Lung microvascular endothelial cell (primary cell): ENCODE measurements at regions not wholly inside any gene's neighbourhood (a gene's known extent, or its start where the extent isn't known, plus 50 kb on each side); places are given as distances from the start of the nearest gene placed in this dataset.
"Not testable (repeated sequence)": the region's sequence is repeated elsewhere in the genome, so short reads cannot be mapped to it uniquely, and the experiment has no call there.

ENCODE experiments used
- DNase-seq, 2 donors: peaks; one replicate each; pipeline versions ENCODE4 v3.0.0 to v3.0.0-alpha.2; 2010; ENCODE audit warnings: low read depth in 2 of 2

DNA sequence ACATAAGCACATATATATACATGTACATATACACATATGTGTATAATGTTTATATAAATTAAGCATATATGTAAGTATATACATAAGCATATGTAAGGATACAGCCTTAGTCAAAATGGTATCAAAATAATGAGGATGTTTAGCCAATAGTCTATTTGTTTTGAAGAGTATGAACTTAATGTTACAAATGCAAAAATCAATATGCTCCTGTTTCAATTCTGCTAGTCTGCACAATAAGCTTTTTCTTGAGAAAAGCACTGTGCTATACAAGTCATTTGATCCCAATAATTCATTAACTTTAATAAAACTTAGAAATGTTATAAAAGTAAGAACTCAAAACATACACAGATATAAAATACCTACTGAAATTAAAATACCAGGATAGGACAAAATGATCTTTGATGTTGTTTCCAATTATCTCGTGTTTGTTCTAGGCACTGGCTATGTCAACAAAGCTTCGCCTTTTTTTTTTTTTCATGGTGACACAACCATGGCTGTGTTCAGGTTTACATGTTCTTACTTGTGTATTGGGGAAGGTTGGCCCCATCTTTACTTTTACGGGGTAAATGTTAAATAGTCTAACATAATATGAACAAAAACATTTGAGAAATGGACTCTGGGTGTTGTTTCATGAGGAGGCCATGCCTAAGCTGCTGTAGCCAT, 271.1 kb upstream of the CDH19 start:
- DNase-seq = no peak

GRCh38 chr18:66874375-66874774, 270.5 kb upstream of the CDH19 start:
- DNase-seq = no peak

DNA sequence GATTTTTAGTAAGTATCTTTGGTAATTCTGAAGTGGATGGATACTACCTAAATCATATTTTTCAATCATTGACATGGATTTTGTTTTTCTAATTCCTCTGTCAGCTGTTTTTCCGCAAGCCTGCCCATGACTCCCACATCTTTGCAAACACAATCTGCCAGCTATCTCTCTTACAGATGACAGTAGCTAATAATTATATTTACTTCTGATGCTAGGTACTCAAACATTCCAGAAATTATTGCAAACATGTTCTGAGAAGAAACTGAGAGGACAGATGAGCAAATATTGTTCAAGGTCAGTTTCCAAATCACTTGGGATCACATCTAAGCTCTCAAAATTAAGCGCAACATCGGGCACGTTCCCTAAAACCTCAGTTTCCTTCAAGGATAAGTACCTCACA, 270.0 kb upstream of the CDH19 start:
- DNase-seq = no peak

- DNase-seq = peak in 1 of 2 donors; percentile 39
Measured at GRCh38 chr18:66872277-66872676, 268.4 kb upstream of the CDH19 start.

DNA sequence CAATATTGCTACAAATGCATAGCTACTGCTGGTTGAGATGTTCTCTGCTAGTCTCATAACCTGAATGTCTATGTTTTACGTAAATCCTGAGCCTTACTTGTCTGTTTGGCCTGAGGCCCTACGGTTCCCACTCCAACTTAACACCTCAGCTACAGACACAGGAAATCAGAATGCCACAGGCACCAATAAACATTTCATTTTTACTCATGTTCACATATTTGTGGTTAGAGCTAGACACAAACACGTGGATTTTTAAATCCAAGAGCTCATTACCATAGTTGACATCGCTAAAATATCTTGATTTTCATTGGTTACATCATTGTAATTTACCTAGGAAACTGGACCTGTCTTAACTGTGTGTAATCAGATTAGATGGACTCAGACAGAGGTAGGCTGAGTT, 263.8 kb upstream of the CDH19 start:
- no peak for DNase-seq

- not testable (repeated sequence) for DNase-seq
Measured at GRCh38 chr18:66866427-66866940, 262.6 kb upstream of the CDH19 start.

GRCh38 chr18:66838340-66838987, 234.6 kb upstream of the CDH19 start:
- no peak for DNase-seq

GRCh38 chr18:66833646-66834045, 229.8 kb upstream of the CDH19 start:
- DNase-seq = no peak

DNA sequence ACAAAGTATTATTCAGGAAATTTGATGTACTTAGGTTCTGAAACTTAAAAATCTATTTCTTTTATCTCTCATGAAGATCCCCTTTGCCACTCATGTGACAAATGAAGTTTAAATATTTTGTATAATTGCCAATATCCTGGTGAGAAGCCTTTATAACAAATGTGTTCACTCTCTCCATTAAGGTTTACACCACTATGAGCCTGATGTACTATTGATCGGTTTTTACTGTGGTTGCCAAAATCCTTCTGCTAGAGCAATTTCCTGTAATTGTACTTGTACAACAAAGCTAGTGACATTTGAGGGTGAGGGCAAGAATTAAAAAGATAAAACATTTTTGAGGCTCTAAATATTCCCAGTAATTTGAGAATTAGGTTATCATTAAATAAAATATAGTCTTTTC, 222.3 kb upstream of the CDH19 start:
- peak in 1 of 2 donors; percentile 75 for DNase-seq

GRCh38 chr18:66825347-66825746, 221.5 kb upstream of the CDH19 start:
- no peak for DNase-seq

GRCh38 chr18:66819235-66819634, 215.3 kb upstream of the CDH19 start:
- DNase-seq = no peak

GRCh38 chr18:66813138-66813537, 209.2 kb upstream of the CDH19 start:
- DNase-seq = no peak

DNA sequence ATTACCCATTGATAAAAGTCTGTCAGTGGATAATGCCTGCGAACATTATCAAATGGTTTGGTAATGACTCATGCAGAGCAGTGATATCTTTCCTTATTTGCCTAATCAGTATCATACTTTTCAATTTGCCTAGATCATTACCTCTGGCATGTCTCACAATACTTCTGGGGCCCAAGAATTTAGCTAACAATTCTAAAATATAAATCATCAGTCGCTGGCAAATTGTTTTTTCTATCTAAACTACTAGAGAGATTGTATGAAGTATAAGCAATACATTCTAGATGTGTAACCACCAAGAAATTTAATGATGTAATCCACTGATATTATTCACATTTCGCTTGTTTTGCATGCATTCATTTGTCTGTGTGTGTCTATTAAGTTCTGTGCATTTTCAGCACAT, 191.2 kb upstream of the CDH19 start:
- DNase-seq = no peak

GRCh38 chr18:66792466-66792865, 188.6 kb upstream of the CDH19 start:
- DNase-seq = no peak

DNA sequence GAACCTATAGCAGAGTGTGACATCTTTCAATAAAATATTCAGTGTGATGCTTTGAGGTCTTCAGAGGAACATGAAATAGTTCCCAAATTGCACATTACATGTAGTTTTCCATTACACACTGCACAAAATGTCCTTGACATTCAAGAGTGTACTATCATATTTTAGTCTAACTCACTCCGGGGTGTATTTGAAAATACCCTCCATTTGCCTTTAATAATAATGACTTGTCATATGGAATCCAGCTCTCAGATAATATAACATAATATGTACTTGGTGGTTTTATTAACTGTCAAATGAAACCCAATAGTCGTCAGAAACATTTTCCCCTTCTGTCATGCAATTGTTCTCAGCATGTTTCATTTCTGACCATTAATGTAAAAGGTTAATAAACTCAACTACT, 176.7 kb upstream of the CDH19 start:
- no peak for DNase-seq

DNA sequence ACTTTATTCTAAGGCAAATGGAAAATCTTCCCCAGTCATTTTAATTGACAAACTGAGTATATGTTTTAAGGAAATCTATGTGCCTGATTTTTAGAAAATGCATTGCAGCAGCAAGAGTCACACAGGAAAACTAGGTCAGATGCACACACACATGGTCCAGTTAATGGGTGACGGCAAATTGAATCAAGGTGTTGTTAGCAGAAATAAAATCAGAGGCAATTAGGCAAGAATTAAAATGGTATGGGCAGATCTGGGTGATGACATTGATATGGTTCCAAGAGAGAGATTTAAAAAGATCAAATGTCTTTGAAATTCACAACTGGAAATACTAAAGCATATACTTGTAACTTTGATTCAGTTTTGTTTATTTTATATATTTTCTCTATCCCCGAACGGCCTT, 174.2 kb upstream of the CDH19 start:
- no peak for DNase-seq

- no peak for DNase-seq
Measured at GRCh38 chr18:66769375-66769774, 165.5 kb upstream of the CDH19 start.

- no peak for DNase-seq
Measured at GRCh38 chr18:66764230-66764629, 160.3 kb upstream of the CDH19 start.

DNA sequence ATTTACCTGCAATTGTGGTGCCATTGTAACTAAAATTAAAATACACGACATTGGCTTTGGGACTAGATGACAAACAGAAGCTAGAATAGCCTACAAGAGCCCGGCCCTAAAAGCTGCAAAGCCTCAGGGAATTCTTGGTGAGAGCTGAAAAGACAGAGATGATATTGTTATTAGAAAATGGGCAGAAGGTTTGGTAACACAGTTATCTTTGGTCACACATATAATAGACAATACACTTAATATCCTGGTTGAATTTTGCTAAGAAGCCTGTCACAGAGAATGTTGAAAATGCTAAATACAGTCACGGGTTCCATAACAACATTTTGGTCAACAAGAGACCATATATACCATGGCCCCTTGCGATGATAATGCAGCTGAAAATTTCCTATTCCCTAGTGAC, 157.3 kb upstream of the CDH19 start:
- DNase-seq = no peak

DNA sequence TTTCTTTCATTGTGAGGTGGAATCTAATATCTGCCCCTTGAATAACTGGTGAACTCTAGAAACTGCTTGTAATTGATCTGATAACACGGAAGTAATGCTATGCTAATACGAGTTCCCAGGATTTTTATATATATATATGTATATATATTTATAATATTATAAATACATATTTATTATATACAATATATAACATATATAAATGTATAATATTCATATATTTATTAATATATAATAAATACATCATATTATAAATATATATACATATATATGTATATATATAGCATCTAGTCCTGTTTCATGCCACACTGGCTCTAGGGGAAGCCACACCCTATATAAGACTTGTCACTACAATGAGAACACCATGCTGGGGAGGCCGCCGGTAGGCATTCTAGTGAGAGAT, 156.7 kb upstream of the CDH19 start:
- no peak for DNase-seq

DNA sequence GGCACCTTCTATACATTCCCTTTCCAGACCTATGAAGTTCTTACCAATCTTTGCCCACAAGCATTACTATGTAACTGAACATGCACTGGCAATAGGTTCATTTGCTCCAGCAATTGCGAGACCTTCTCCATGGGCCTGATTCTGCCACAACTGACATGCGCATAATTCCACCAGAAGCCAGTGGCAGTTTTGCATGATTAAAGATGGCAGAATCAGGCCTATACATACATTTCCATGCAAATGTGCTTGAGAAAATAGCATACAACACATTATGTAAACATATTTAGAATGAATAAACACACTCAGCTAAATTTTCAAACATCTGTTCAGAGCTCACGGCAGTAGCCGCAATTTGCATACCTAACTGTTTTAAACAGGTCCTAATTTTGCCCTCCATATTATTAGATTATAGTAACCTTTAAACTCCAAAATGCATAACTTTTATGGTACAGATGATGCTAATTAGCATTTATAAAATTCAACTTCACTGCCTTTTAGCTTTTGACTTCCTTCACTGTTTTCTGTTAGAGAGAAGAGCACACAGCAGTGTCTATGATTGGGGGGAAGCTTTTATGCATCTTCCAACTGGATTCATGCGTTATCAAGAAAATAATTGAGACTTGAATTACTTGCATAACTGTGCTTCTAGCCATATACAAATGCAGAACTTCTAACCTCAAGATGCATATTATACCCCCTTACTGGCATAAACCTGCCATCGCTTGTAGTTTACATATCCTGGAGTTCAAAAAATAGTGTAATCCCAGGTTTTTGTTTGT, 155.3 kb upstream of the CDH19 start:
- DNase-seq = no peak

GRCh38 chr18:66757946-66758345, 154.1 kb upstream of the CDH19 start:
- no peak for DNase-seq

DNA sequence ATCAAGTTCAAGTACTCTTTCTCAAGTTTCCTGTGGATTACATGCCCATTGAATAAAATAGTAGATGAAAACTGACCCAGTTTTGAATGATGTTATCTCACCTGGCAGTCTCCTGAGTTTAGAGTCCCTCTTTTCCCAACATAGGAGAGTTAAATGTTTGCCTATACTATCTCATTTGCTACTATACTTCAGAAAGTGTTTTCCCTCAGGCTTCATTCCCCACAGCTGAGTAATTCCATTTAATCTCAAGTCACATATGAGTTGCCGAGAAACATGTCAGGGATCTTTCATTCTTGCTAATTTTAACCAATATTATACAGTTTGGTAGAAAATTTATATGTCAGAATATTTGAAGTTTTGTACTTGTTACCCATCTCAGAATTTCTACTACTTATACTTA, 150.4 kb upstream of the CDH19 start:
- no peak for DNase-seq
